Liver (tissue), 8 donors: ENCODE measurements at regions not wholly inside any gene's neighbourhood (a gene's known extent, or its start where the extent isn't known, plus 50 kb on each side); places are given as distances from the start of the nearest gene placed in this dataset.

ENCODE experiments used
- DNase-seq: peaks from one replicate; pipeline ENCODE4 v3.0.0-alpha.2; 2017; ENCODE audit warnings: low spot score
- H3K27ac ChIP-seq, 2 donors: one replicate each; pipeline ENCODE4 v1.7.0; 2013; ENCODE audit warnings: inconsistent platforms in 2 of 2, low read length in 2 of 2, control low read depth in 1 of 2, low read depth in 1 of 2, mild to moderate bottlenecking in 1 of 2
- H3K27me3 ChIP-seq, 4 donors: one replicate each; pipeline versions ENCODE4 v1.6.1 to v1.7.0; 2013; ENCODE audit warnings: low read length in 3 of 4, inconsistent platforms in 1 of 4, mild to moderate bottlenecking in 1 of 4, moderate library complexity in 1 of 4; ENCODE audit not compliant: control insufficient read depth in 4 of 4, insufficient read depth in 4 of 4
- H3K36me3 ChIP-seq, 4 donors: one replicate each; pipeline versions ENCODE4 v1.6.1 to v1.7.0; 2013; ENCODE audit warnings: low read length in 3 of 4, mild to moderate bottlenecking in 3 of 4, low read depth in 1 of 4, moderate library complexity in 1 of 4; ENCODE audit not compliant: control insufficient read depth in 4 of 4, insufficient read depth in 3 of 4
- H3K4me1 ChIP-seq, 4 donors: one replicate each; pipeline versions ENCODE4 v1.6.1 to v1.7.0; 2013; ENCODE audit warnings: low read length in 3 of 4, mild to moderate bottlenecking in 3 of 4, moderate library complexity in 1 of 4; ENCODE audit not compliant: control insufficient read depth in 4 of 4, insufficient read depth in 4 of 4
- H3K4me3 ChIP-seq, 3 donors: one replicate each; pipeline versions ENCODE4 v1.6.1 to v1.7.0; 2013; ENCODE audit warnings: low read length in 3 of 3, control low read depth in 1 of 3, low read depth in 1 of 3, mild to moderate bottlenecking in 1 of 3
- H3K9ac ChIP-seq, 2 donors: one replicate each; pipeline ENCODE4 v1.7.0; 2013; ENCODE audit warnings: low read length in 2 of 2, mild to moderate bottlenecking in 2 of 2, moderate library complexity in 2 of 2, control low read depth in 1 of 2, low read depth in 1 of 2
- H3K9me3 ChIP-seq, 4 donors: one replicate each; pipeline versions ENCODE4 v1.6.1 to v1.7.0; 2013; ENCODE audit warnings: low read length in 3 of 4; ENCODE audit not compliant: control insufficient read depth in 4 of 4
- FOXA1 ChIP-seq: IDR thresholded peaks from 2 replicates; pipeline ENCODE4 v1.6.1; 2016; ENCODE audit warnings: antibody characterized with exemption
- GABPA ChIP-seq, 2 donors: IDR thresholded peaks in 1 of 2; conservative IDR thresholded peaks in 1 of 2; 2 replicates each; pipeline ENCODE4 v1.6.1; 2016; ENCODE audit warnings: antibody characterized with exemption in 2 of 2, mild to moderate bottlenecking in 1 of 2, moderate library complexity in 1 of 2
- HNF4A ChIP-seq, 2 donors: conservative IDR thresholded peaks; 2 replicates each; pipeline ENCODE4 v1.6.1; 2016; ENCODE audit warnings: antibody characterized with exemption in 2 of 2, mild to moderate bottlenecking in 2 of 2
- HNF4G ChIP-seq: IDR thresholded peaks from 2 replicates; pipeline ENCODE4 v1.6.1; 2016; ENCODE audit warnings: antibody characterized with exemption
- JUND ChIP-seq, 2 donors: IDR thresholded peaks; 2 replicates each; pipeline ENCODE4 v1.6.1; 2016; ENCODE audit warnings: antibody characterized with exemption in 2 of 2
- MAX ChIP-seq: IDR thresholded peaks from 2 replicates; pipeline ENCODE4 v1.6.1; 2016; ENCODE audit warnings: antibody characterized with exemption
- RAD21 ChIP-seq, 2 donors: IDR thresholded peaks; 2 replicates each; pipeline ENCODE4 v1.6.1; 2016; ENCODE audit warnings: antibody characterized with exemption in 2 of 2, mild to moderate bottlenecking in 2 of 2
- RXRA ChIP-seq, 2 donors: IDR thresholded peaks; 2 replicates each; pipeline ENCODE4 v1.6.1; 2017 to 2018; ENCODE audit warnings: antibody characterized with exemption in 2 of 2, mild to moderate bottlenecking in 1 of 2
- SP1 ChIP-seq: IDR thresholded peaks from 2 replicates; pipeline ENCODE4 v1.6.1; 2018; ENCODE audit warnings: antibody characterized with exemption, mild to moderate bottlenecking
- TAF1 ChIP-seq: conservative IDR thresholded peaks from 2 replicates; pipeline ENCODE4 v1.6.1; 2016; ENCODE audit warnings: antibody characterized with exemption, mild to moderate bottlenecking
- YY1 ChIP-seq: IDR thresholded peaks from 2 replicates; pipeline ENCODE4 v1.6.1; 2016; ENCODE audit warnings: antibody characterized with exemption, mild to moderate bottlenecking
- ZBTB33 ChIP-seq: IDR thresholded peaks from 2 replicates; pipeline ENCODE4 v1.6.1; 2016; ENCODE audit warnings: antibody characterized with exemption
- WGBS: extraction: QIAGEN DNeasy Blood & Tissue Kit; methylation state at CpG from one replicate; pipeline ENCODE4 v1.1.7; 2013; 5-methylcytosine and 5-hydroxymethylcytosine counted together
- TF ChIP-seq, protein P1 (sequence below): IDR thresholded peaks from 2 replicates; pipeline ENCODE4 v1.6.1; 2016; ENCODE audit warnings: antibody characterized with exemption, mild to moderate bottlenecking
- TF ChIP-seq, protein P2 (sequence below): fragments of 150-350 bp; IDR thresholded peaks from 2 replicates; pipeline ENCODE4 v1.5.1; 2017; ENCODE audit warnings: improper control_type of control experiment, low read depth, low read length; ENCODE audit not compliant: missing input control
- donor health status: healthy.
- donor health status: healthy.
- donor health status: healthy.
- donor health status: healthy.
- donor health status: healthy.

- TF ChIP-seq, protein P1, sequence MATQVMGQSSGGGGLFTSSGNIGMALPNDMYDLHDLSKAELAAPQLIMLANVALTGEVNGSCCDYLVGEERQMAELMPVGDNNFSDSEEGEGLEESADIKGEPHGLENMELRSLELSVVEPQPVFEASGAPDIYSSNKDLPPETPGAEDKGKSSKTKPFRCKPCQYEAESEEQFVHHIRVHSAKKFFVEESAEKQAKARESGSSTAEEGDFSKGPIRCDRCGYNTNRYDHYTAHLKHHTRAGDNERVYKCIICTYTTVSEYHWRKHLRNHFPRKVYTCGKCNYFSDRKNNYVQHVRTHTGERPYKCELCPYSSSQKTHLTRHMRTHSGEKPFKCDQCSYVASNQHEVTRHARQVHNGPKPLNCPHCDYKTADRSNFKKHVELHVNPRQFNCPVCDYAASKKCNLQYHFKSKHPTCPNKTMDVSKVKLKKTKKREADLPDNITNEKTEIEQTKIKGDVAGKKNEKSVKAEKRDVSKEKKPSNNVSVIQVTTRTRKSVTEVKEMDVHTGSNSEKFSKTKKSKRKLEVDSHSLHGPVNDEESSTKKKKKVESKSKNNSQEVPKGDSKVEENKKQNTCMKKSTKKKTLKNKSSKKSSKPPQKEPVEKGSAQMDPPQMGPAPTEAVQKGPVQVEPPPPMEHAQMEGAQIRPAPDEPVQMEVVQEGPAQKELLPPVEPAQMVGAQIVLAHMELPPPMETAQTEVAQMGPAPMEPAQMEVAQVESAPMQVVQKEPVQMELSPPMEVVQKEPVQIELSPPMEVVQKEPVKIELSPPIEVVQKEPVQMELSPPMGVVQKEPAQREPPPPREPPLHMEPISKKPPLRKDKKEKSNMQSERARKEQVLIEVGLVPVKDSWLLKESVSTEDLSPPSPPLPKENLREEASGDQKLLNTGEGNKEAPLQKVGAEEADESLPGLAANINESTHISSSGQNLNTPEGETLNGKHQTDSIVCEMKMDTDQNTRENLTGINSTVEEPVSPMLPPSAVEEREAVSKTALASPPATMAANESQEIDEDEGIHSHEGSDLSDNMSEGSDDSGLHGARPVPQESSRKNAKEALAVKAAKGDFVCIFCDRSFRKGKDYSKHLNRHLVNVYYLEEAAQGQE: no peak
- TF ChIP-seq TAF1 (no peak), ZBTB33 (no peak)
These were observed 122.9 kb upstream of the TTC29 start (continued) for GRCh38 chr4:147068564-147068963.

- Histone ChIP-seq H3K4me1 (no peaks in the 10 kb centered on the region), H3K9me3 (peaks cover 3 to 16% (median 4%) of the 10 kb centered on the region in 4 donors), H3K9ac (no peak overlapping the region), H3K4me3 (no peak overlapping the region), H3K27ac (no peak overlapping the region), H3K27me3 (peaks cover 0 to 4% (median 0%) of the 10 kb centered on the region in 4 donors), H3K36me3 (no peaks in the 10 kb centered on the region)
- TF ChIP-seq GABPA (IDR thresholded peaks at IDR 0.05 in 1 of 2, conservative IDR thresholded peaks at IDR 0.05 in 1 of 2): no peak
- no peak for TF ChIP-seq FOXA1
- no peak for TF ChIP-seq SP1
- no peak for TF ChIP-seq ZBTB33
- no peak for TF ChIP-seq RXRA (IDR thresholded peaks at IDR 0.05)
- WGBS: 88% methylated on average over 6 of the region's 6 CpGs
- no peak for DNase-seq
These were observed 125.6 kb upstream of the TTC29 start for GRCh38 chr4:147071209-147071740.

GRCh38 chr4:147076179-147076578 is 130.5 kb upstream of the TTC29 start:
- Histone ChIP-seq H3K9ac (no peak overlapping the region), H3K4me1 (peaks cover 0 to 3% (median 0%) of the 10 kb centered on the region in 4 donors), H3K27ac (no peak overlapping the region), H3K27me3 (peaks cover 0 to 10% (median 2%) of the 10 kb centered on the region in 4 donors), H3K36me3 (no peaks in the 10 kb centered on the region), H3K9me3 (peaks cover 3 to 16% (median 5%) of the 10 kb centered on the region in 4 donors), H3K4me3 (no peak overlapping the region)
- 84% methylated on average over 2 of the region's 2 CpGs for WGBS
- no peak for DNase-seq
- TF ChIP-seq RXRA (IDR thresholded peaks at IDR 0.05) (no peak), YY1 (no peak), RAD21 (IDR thresholded peaks at IDR 0.05) (no peak), HNF4G (no peak), MAX (no peak), HNF4A (conservative IDR thresholded peaks at IDR 0.05) (no peak), FOXA1 (no peak), JUND (IDR thresholded peaks at IDR 0.05) (no peak)
- TF ChIP-seq, protein P1: no peak
- TF ChIP-seq, protein P2, sequence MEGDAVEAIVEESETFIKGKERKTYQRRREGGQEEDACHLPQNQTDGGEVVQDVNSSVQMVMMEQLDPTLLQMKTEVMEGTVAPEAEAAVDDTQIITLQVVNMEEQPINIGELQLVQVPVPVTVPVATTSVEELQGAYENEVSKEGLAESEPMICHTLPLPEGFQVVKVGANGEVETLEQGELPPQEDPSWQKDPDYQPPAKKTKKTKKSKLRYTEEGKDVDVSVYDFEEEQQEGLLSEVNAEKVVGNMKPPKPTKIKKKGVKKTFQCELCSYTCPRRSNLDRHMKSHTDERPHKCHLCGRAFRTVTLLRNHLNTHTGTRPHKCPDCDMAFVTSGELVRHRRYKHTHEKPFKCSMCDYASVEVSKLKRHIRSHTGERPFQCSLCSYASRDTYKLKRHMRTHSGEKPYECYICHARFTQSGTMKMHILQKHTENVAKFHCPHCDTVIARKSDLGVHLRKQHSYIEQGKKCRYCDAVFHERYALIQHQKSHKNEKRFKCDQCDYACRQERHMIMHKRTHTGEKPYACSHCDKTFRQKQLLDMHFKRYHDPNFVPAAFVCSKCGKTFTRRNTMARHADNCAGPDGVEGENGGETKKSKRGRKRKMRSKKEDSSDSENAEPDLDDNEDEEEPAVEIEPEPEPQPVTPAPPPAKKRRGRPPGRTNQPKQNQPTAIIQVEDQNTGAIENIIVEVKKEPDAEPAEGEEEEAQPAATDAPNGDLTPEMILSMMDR: no peak
